ENCODE measurements at regions not wholly inside any gene's neighbourhood (a gene's known extent, or its start where the extent isn't known, plus 50 kb on each side); places are given as distances from the start of the nearest gene placed in this dataset.
"Not testable (repeated sequence)": the region's sequence is repeated elsewhere in the genome, so short reads cannot be mapped to it uniquely, and the experiment has no call there.

DNA sequence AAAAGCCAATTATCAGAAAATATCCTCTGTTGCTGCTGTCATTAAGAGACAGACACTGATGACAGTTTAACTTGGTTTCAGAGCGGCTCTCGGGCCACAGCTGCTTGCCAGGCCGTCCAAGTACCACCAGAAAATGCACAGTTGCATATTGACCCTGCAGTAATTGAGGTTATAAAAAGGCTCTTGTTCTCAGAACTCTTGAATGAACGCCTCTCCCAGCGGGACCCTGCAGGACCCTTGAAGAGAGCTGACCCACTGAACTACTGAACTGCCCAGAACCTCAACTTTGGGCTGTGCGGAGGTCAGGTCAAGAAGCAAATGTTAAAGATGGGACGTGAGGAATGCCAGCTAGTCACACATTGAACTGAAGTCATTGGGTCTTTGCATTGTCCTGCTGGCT is 1559.0 kb upstream of the SLC10A2 start:
- Mint-ChIP-seq H3K4me3 (no peak overlapping the region), H3K4me1 (no peaks in the 10 kb centered on the region), H3K27me3 (no peaks in the 10 kb centered on the region), H3K36me3 (no peaks in the 10 kb centered on the region), H3K27ac (no peak overlapping the region), H3K9me3 (peaks cover 0 to 6% (median 0%) of the 10 kb centered on the region in 7 donors)
- DNase-seq: no peak
- ATAC-seq (ENCODE audit: low read depth in 2 of 2): no peak

DNA sequence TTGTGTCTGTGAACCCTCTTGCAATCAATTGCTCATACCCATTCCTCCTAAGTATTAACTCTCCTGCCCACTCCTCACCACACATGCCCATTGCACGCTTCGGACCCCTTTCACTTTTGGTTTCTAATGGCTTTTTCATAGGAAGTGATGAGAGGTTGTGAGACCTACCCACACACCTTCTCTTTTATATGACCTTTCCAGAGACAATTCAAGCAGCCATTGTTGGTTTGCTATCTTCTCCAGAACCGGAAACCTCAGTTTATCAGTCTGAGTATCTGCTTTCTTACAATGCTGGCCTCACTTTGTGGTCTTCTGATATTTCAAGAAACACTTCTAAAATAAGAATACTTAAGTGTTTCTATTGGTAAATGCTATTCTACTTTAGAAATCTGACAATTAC is 1550.8 kb upstream of the SLC10A2 start:
- H3K36me3 Mint-ChIP-seq: no peaks in the 10 kb centered on the region
- no peaks in the 10 kb centered on the region for H3K27me3 Mint-ChIP-seq
- no peak overlapping the region for H3K4me3 Mint-ChIP-seq
- ATAC-seq (ENCODE audit: low read depth in 2 of 2) (no peak), DNase-seq (no peak)
- peaks cover 5 to 20% (median 8%) of the 10 kb centered on the region in 7 donors for H3K9me3 Mint-ChIP-seq
- no peak overlapping the region for H3K27ac Mint-ChIP-seq
- H3K4me1 Mint-ChIP-seq: no peaks in the 10 kb centered on the region

DNA sequence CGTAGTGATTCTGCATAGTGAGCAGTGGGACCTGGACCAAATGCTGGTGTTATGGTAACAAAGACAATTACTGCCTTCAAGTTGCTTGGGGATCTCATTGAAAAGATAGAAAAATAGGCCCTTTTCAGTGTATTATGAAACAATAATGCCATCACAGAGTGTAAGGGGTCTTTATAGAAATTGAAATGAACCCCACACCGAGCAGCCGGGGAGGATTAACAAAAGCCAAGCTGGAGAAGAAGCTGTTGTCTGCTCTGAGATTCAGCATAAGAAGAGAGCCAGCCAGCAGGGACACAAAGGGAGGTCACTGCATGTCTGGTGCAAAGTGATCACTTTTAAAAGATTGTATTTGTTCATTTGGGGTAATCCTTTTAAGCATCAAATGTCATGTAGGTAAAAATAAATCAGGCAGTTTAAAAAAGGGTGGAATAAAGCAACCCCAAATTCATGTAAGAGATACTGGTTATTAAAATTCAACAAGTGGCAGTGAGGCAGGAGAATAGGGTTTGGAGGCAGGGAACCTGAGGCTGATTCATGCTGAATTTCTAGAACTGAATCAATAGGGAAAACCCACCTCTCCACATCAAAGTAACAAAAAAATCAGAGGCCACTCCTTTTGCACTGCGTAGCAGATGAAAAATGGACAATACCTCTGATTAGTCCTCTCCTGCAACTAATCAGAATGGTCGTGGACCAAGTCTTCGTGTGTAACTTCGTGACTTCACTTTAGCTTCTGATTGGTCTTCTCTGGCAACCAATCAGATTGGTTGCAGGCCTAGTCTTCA is 1548.3 kb upstream of the SLC10A2 start:
- no peak for DNase-seq
- Mint-ChIP-seq H3K9me3 (peaks cover 5 to 20% (median 8%) of the 10 kb centered on the region in 7 donors), H3K4me3 (no peak overlapping the region), H3K4me1 (no peaks in the 10 kb centered on the region), H3K36me3 (no peaks in the 10 kb centered on the region), H3K27ac (no peak overlapping the region), H3K27me3 (no peaks in the 10 kb centered on the region)
- no peak for ATAC-seq (ENCODE audit: low read depth in 2 of 2)

DNA sequence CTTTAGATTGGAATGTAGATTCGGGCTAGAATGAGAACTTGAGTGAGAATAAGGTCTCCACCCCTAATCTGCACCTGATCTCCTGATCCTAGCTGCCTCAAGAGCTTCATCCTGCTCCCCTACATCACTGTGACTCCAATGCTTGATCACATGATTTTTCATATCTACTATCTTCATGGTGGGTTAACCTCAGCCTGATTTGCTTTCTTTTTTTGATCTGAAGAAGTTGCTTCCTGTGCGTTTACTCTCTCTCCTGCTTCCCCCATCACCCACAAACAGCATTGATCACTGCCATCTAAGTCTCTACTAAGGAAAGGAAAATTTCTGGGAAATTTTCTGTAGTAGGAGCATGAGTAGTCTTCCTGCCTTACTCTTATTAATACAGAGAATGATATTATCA is 1542.1 kb upstream of the SLC10A2 start:
- no peaks in the 10 kb centered on the region for H3K27me3 Mint-ChIP-seq
- ATAC-seq (ENCODE audit: low read depth in 2 of 2) (no peak), DNase-seq (no peak)
- H3K4me1 Mint-ChIP-seq: no peaks in the 10 kb centered on the region
- no peaks in the 10 kb centered on the region for H3K36me3 Mint-ChIP-seq
- no peak overlapping the region for H3K4me3 Mint-ChIP-seq
- peaks cover 0 to 8% (median 1%) of the 10 kb centered on the region in 7 donors for H3K9me3 Mint-ChIP-seq
- H3K27ac Mint-ChIP-seq: no peak overlapping the region

DNA sequence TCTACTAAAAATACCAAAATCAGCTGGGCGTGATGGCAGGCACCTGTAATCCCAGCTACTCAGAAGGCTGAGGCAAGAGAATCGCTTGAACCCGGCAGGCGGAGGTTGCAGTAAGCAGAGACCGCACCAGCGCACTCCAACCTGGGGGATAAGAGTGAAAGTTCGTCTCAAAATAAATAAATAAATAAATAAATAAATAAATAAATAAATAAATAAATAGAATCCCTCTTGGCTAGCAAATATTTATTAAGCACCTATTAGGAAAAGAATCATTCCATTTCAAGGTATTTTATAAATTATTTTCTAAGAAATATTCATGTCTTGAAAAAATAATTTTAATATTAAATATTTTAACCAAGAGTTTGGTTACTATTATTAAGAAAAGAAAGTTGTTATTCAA is 1539.2 kb upstream of the SLC10A2 start:
- not testable (repeated sequence) for H3K36me3 Mint-ChIP-seq; H3K27me3 Mint-ChIP-seq; H3K9me3 Mint-ChIP-seq; DNase-seq; ATAC-seq (ENCODE audit: low read depth in 2 of 2); H3K4me3 Mint-ChIP-seq; H3K4me1 Mint-ChIP-seq; H3K27ac Mint-ChIP-seq

DNA sequence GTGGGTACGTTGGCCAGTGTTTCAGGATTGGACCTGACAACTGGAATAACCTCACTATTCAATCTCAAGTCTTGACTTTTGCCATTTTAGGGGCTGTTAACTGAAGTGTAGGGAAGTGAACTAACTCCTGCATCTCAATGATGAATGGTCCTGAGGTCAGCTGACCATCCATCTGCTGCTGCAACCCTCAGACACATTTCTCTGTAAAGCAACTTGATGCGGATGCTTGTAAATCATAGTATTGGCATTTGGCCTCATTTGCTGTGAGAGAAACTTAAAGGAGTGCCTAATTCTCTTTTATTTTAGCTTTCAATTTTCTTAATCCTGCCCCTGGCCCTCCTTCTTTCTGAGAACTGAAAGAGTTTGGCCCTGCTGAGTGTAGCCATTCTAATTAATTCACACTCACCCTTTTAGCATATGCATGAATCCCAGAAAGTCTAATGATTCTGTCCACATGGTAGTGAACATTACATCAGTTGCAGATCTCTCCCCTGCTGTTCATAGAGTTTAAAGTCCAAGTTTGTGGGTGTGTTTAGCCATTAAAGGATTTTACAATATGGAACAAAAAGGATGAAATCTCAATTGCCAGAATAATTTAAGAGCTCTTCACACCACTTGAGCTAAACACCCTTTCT is 1531.4 kb upstream of the SLC10A2 start:
- Mint-ChIP-seq H3K9me3 (peaks cover 0 to 8% (median under 1%) of the 10 kb centered on the region in 7 donors), H3K27ac (no peak overlapping the region), H3K4me1 (no peaks in the 10 kb centered on the region), H3K36me3 (no peaks in the 10 kb centered on the region), H3K27me3 (no peaks in the 10 kb centered on the region), H3K4me3 (no peak overlapping the region)
- DNase-seq (no peak), ATAC-seq (ENCODE audit: low read depth in 2 of 2) (no peak)

DNA sequence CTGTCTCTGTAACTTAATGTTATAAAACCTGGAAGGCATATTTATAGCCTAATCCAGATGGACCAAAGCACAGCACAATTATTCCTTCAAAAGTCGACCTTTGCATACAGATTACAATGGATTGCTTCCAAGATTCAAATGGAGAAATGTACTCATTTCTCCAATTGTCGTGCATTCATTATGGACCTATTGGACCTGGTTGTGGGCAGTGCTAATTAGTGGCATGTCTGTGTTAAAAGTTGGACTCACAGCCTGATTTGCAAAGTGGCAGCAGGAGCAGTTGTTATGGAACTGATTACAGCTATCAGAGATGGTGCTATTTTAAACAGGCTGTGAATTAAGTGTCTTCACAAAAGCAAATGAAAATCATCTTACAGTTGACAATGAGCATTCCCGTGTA is 1529.3 kb upstream of the SLC10A2 start:
- ATAC-seq (ENCODE audit: low read depth in 2 of 2): no peak
- H3K4me3 Mint-ChIP-seq: no peak overlapping the region
- DNase-seq: no peak

DNA sequence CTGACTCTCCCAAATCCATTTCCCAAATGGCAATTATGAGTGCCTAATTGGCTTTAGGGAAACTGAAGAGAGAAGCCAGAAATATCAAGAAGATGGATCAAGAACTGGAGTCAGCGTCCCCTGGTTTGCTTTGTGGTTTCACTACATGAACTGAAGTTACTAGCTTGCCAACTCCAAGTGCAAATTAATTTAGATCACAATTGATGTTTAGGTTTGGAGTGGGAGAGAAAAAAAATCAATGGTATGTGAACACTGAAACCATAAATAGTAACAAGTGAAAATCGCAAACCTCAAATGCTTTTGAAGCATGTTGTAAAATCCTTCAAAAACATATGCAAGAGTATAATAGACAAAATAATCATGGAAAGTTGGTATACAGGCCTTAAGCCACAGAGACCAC is 1528.6 kb upstream of the SLC10A2 start:
- H3K9me3 Mint-ChIP-seq: peaks cover 0 to 8% (median 0%) of the 10 kb centered on the region in 7 donors
- no peak for DNase-seq
- H3K27me3 Mint-ChIP-seq: no peaks in the 10 kb centered on the region

More for the DNA sequence above, 1529.3 kb upstream of the SLC10A2 start:
- no peaks in the 10 kb centered on the region for H3K4me1 Mint-ChIP-seq
- H3K27ac Mint-ChIP-seq: no peak overlapping the region
- no peaks in the 10 kb centered on the region for H3K27me3 Mint-ChIP-seq
- peaks cover 0 to 8% (median 0%) of the 10 kb centered on the region in 7 donors for H3K9me3 Mint-ChIP-seq
- no peaks in the 10 kb centered on the region for H3K36me3 Mint-ChIP-seq

DNA sequence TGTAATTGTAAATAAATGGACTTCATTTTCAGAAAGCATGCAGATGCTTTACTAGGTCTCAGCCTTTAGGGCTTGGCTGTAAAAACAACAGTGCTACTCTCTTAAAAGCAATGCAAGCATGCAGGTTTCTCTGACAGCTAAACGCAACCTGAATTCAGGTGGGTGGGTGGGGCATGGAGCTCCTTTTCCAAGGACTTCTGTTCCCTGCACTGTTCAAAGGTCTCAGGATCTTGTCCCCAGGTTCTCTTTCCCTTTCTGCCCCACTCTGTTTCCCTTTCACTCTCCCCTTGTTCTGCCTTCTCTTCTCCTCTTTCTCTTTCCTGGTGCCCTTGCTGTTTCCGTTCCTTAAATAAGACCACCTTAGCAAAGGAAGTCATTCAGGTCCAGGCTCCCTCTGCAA is 1527.5 kb upstream of the SLC10A2 start:
- peak overlapping the region in 1 of 6 donors; percentile 12 for H3K27ac Mint-ChIP-seq
- no peaks in the 10 kb centered on the region for H3K36me3 Mint-ChIP-seq
- H3K4me1 Mint-ChIP-seq: no peaks in the 10 kb centered on the region
- DNase-seq (no peak), ATAC-seq (ENCODE audit: low read depth in 2 of 2) (no peak)
- H3K4me3 Mint-ChIP-seq: no peak overlapping the region
- H3K9me3 Mint-ChIP-seq: peaks cover 0 to 8% (median 0%) of the 10 kb centered on the region in 7 donors
- no peaks in the 10 kb centered on the region for H3K27me3 Mint-ChIP-seq

More for the DNA sequence above, 1528.6 kb upstream of the SLC10A2 start:
- H3K36me3 Mint-ChIP-seq: no peaks in the 10 kb centered on the region
- H3K27ac Mint-ChIP-seq: no peak overlapping the region
- ATAC-seq (ENCODE audit: low read depth in 2 of 2): no peak
- no peak overlapping the region for H3K4me3 Mint-ChIP-seq
- no peaks in the 10 kb centered on the region for H3K4me1 Mint-ChIP-seq

DNA sequence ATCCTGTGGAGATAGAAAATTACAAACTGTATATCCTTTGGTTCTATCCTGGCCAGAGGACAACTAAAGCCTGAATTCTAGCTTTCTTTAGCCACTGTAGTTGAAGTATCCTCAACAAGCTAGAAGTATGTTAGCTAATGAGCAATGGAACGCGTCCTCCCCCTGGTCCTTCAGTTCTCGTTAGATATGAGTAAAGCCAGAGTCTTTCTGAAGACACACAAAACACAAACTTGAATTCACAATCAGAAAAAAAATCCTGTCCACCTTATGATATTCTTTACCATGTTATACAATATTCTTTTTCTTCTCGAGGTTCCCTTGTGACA is 1527.0 kb upstream of the SLC10A2 start:
- H3K4me3 Mint-ChIP-seq: no peak overlapping the region
- no peaks in the 10 kb centered on the region for H3K27me3 Mint-ChIP-seq
- H3K4me1 Mint-ChIP-seq: no peaks in the 10 kb centered on the region
- DNase-seq (no peak), ATAC-seq (ENCODE audit: low read depth in 2 of 2) (no peak)
- no peak overlapping the region for H3K27ac Mint-ChIP-seq
- H3K9me3 Mint-ChIP-seq: peaks cover 0 to 8% (median 0%) of the 10 kb centered on the region in 7 donors
- H3K36me3 Mint-ChIP-seq: no peaks in the 10 kb centered on the region

DNA sequence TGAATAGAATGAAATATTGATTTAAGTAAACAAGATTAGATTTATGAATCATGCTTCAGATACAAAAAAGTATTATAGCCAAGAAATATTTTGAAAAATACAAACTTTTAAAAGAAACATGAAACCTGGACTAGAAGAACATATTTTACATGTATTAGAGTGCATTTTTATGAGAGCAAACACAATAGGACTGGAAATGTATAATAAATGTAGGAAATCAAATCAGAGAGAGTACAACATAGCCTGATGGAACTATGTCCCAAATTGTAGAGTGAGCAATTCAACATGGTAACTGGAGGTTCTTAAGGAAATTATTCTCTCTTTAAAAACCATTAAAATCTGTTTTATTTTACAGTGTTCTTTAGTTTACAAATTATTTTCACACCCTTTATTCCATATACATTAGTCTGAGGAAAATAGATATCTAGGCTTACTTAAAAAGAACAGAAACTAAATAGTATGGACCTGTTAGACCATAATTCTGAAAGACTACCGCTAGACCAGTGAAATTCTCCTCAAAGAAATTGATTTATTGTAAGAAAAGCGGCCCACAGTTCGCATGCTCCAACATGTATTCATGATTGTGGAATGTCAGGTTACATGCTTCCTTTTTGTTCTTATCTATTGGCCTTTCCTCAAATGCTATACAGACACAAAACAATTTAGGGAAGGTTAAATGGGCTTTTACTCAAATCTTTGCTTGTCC is 1526.5 kb upstream of the SLC10A2 start:
- H3K4me1 Mint-ChIP-seq: no peaks in the 10 kb centered on the region
- DNase-seq: no peak
- no peak overlapping the region for H3K4me3 Mint-ChIP-seq
- no peaks in the 10 kb centered on the region for H3K27me3 Mint-ChIP-seq
- H3K36me3 Mint-ChIP-seq: no peaks in the 10 kb centered on the region
- H3K9me3 Mint-ChIP-seq: peaks cover 0 to 8% (median 0%) of the 10 kb centered on the region in 7 donors
- no peak overlapping the region for H3K27ac Mint-ChIP-seq
- no peak for ATAC-seq (ENCODE audit: low read depth in 2 of 2)

DNA sequence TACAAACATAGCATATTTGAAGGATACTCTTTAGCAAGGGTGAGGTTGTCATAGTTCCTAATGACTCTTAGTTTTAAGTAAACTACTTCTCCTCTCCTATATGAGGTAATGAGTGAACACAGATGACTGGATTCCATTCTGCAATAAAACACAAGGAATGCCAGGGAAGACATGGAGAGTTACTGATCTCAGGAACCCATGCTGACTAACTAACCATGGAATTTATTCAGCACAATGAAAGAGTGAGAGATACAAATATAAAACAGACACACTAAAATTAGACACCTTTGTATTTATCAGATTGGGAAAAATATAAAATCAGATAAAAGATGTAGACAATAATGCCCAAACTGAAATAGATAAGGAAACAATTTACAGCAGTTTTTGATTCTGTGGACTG is 1525.9 kb upstream of the SLC10A2 start:
- Mint-ChIP-seq H3K9me3 (peaks cover 0 to 8% (median 0%) of the 10 kb centered on the region in 7 donors), H3K4me1 (no peaks in the 10 kb centered on the region), H3K36me3 (no peaks in the 10 kb centered on the region), H3K27ac (no peak overlapping the region), H3K4me3 (no peak overlapping the region), H3K27me3 (no peaks in the 10 kb centered on the region)
- DNase-seq (no peak), ATAC-seq (ENCODE audit: low read depth in 2 of 2) (no peak)

DNA sequence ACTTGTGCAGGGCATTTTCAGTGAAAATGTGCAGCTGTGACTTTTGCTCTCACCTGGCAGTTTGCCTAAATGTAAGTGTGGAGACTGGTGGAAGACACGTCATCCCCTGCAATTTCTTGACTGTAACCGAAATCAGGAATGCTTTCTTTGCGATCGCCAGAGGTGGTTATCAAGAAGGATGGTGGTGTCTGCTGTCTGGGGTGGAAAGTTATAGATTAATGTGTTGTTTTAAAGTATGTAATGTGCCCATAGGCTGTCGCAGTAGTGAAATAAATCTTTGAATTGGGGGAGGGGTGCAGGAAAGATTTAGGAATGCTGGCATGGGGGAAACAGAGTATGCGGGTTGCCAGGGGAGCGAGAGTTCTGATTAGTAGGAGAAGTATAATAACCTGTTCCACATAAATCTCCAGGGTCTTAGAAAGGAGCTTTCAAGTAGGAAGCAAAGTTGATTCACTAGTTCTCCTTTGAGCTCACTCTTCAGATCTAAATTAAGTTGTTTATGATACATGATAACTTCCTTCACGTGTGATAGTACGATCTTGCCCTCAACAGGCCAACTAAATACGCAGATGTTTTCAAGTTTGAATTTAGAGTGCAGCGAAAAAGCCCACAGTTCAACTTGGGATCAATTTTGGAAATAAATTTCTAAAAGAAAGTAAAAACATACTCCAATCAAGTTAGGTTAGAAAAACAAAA is 1520.0 kb upstream of the SLC10A2 start:
- no peak overlapping the region for H3K4me3 Mint-ChIP-seq

More for the DNA sequence above, 1520.0 kb upstream of the SLC10A2 start:
- Mint-ChIP-seq H3K27ac (no peak overlapping the region), H3K36me3 (no peaks in the 10 kb centered on the region), H3K4me1 (no peaks in the 10 kb centered on the region), H3K27me3 (no peaks in the 10 kb centered on the region), H3K9me3 (peaks cover 0 to 8% (median 0%) of the 10 kb centered on the region in 7 donors)
- DNase-seq (no peak), ATAC-seq (ENCODE audit: low read depth in 2 of 2) (no peak)

Measured in naive B cell (primary cell).